Embryonic facial prominence (tissue), 1 donor: ENCODE measurements at regions not wholly inside any gene's neighbourhood (a gene's known extent, or its start where the extent isn't known, plus 50 kb on each side); places are given as distances from the start of the nearest gene placed in this dataset.
"Not testable (repeated sequence)": the region's sequence is repeated elsewhere in the genome, so short reads cannot be mapped to it uniquely, and the experiment has no call there.

ENCODE experiments used
- DNase-seq: peaks from one replicate; pipeline ENCODE4 v3.0.0-alpha.2; 2016; ENCODE audit errors: extremely low spot score

- DNase-seq: no peak
Measured at GRCh38 chr2:53362934-53363333, 404.7 kb upstream of the CHAC2 start.

- no peak for DNase-seq
Measured at GRCh38 chr2:53356291-53356905, 411.2 kb upstream of the CHAC2 start.

- DNase-seq: no peak
Measured at GRCh38 chr2:53353135-53354114, 414.2 kb upstream of the CHAC2 start.

DNA sequence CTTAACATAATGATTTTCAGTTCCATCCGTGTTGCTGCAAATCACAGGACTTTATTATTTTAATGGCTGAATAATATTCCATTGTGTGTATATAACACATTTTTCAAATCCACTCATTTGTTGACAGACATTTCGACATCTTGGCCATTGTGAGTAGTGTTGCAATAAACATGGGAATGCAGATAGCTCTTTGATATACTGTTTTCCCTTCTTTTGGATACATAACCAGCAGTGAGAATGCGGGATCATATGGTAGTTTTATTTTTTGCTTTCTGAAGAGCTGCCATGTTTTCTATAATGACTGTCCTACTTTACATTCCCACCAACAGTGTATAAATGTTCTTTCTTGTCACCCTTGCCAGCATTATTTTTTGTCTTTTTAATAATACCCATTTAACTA is 420.3 kb upstream of the CHAC2 start:
- DNase-seq: no peak

GRCh38 chr2:53342248-53342647 is 425.4 kb upstream of the CHAC2 start:
- no peak for DNase-seq

- DNase-seq: no peak
Measured at GRCh38 chr2:53334610-53335009, 433.0 kb upstream of the CHAC2 start.

DNA sequence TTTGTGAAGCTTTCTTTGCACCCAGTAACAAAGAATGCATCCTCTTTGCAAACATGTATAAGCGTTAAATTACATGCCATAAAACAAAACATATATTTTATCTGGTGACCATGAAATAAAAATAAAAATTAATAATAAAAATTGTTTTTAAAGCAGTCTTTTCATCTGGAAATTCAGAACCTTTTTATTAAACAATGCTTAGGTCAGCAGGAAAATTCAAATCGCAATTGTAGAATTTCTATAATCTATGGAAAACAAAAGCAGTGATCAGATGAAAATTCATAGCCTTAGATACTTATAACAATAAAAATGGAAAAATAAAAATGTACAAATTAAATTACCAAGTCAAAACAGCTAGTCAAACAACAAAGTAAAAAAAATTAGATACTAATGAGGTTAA is 435.9 kb upstream of the CHAC2 start:
- DNase-seq: no peak

- DNase-seq: no peak
Measured at GRCh38 chr2:53317861-53318260, 449.7 kb upstream of the CHAC2 start.

DNA sequence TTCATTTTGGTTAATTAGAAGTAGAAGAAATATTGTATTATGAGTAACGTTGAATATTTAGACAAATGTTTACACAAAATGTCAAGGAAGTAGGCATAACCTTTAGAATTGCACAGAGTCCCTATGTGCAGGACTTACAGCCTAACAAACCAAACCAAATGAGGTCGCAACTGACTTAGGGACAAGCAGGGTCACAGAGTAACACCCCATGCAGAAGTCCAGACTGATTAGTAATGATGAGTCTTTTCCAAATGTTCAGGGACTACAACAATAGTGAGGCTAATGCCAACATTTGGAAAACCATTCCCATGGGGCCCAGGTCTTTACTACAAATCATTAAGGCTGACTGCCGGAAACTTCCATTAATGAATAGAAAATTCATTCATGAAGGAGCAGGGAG is 452.5 kb upstream of the CHAC2 start:
- DNase-seq: no peak

DNA sequence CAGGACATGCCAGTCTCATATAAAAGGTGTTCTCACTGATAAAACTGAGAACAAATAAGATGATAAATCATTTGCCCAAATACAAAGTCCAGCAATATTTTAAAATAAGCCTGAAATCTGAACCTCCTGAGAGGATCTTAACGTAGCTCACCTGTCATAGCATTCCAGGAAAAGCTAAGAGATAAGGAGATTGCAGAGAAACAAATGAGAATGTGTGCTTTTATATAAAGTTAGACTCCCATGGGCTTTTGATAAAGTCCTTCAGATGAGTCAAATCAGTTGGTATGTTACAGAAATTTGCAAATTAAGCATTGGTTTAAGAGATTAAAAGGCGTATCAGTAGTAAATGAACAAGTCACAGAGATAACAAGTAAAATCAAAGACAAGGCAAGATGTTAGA is 452.9 kb upstream of the CHAC2 start:
- DNase-seq: no peak

DNA sequence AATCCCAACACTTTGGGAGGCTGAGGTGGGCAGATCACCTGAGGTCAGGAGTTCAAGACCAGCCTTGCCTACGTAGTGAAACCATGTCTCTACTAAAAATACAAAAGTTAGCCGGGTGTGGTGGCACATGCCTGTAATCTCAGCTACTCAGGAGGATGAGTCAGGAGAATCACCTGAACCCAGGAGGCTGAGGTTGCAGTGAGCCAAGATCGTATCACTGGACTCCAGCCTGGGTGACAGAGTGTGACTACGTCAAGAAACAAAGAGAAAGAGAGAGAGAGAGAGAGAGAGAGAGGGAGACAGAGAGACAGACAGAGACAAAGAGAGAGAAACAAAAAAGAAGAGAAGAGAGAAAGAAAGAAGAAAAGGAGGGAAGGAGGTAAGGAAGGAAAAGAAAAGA is 454.0 kb upstream of the CHAC2 start:
- DNase-seq: not testable (repeated sequence)

- no peak for DNase-seq
Measured at GRCh38 chr2:53312721-53313120, 454.9 kb upstream of the CHAC2 start.

DNA sequence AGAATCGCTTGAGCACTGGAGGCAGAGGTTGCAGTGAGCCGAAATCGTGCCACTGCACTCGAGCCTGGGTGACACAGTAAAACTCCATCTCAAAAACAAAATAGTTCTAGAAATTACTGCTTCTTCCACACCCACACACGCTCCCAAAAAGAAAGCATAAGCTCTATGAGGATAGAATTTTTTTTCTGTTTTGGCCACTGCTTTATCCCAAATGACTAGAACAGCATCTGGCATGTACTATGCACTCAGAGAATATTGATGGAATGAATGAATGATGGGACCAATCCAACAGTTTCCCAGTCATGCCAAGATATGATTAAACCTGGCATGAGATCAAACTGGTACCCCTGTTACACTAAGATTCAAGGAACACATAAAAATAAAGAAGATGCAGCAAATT is 455.4 kb upstream of the CHAC2 start:
- no peak for DNase-seq

GRCh38 chr2:53303012-53303578 is 464.5 kb upstream of the CHAC2 start:
- no peak for DNase-seq

DNA sequence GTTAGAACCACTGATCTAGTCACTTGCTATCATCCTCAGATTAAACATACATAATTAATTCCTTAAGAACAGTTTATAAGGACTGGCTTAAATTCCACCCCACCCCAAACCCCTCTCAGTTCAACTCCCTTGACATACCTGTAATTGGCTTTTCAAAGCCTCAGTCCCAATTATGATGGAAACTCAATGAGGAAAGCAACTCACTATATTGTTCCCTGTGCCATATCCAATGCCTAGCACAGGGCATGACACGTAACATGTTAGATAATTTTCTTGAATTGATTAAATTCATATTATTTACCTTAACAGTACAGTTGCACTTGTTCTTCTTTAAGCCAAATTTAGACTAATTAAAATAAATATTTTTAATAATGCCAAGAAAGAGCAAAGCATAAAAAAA is 465.1 kb upstream of the CHAC2 start:
- DNase-seq: no peak

DNA sequence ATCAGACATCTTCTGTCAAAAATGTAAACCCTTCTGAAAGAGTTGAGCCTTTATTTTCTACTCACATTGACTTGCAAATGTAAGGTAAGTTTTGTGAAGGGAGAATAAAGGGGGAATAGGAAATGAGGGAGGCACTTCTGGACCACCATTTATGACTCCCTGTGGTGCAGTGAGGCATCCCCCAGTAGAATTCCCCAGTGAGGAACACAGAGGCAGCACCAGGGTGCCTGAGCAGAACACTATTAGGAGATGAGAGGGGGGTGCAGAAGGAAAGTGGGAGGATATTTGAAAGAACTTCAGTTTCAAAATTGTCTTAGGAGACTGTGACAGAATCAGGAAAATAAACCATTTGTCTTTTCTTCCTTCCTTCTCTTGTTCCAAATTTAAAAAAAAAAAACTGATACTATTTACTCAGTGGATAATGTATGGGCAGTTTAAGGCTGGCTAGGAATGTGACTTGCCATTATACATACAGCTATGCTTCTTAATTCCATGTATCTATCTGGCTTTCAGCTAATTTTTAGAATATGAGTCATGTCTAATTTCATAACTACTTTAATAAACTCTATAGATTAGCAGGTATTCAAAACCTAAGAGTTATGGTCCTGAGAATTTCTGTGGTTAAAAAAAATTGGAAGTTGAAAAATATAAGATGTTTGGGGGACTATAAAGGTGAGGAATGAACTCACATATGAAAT is 478.1 kb upstream of the CHAC2 start:
- DNase-seq: no peak

DNA sequence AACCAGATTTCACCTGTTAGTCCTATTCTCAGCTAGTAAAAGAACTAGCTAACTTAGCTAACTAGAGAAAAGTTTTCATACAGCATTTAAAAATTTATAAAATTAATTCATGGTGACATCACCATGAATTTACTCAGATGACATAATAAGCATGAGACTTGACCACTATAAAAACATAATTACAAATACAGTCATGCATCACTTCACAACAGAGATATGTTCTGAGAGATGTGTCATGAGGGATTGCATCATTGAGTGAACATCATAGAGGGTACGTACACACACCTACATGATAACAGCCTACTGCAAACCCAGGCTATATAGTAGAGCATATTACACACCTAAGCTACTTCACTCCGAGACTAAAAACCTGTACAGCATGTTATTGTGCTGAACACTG is 481.3 kb upstream of the CHAC2 start:
- DNase-seq: no peak

GRCh38 chr2:53275743-53276142 is 491.9 kb upstream of the CHAC2 start:
- DNase-seq: no peak

GRCh38 chr2:53268626-53269025 is 499.0 kb upstream of the CHAC2 start:
- no peak for DNase-seq

GRCh38 chr2:53268086-53268485 is 499.5 kb upstream of the CHAC2 start:
- DNase-seq: no peak

- no peak for DNase-seq
Measured at GRCh38 chr2:53265544-53266299, 501.9 kb upstream of the CHAC2 start.

- no peak for DNase-seq
Measured at GRCh38 chr2:53260568-53260967, 507.0 kb upstream of the CHAC2 start.
